ENCODE measurements at regions not wholly inside any gene's neighbourhood (a gene's known extent, or its start where the extent isn't known, plus 50 kb on each side); places are given as distances from the start of the nearest gene placed in this dataset.

GRCh38 chr5:8316608-8317280 is 447.8 kb downstream of the MTRR start:
- H3K23ac ChIP-seq (ENCODE audit: insufficient read length): no peak overlapping the region
- H3K79me2 ChIP-seq (ENCODE audit: control insufficient read depth in 1 of 2, insufficient read depth in 2 of 2, low read length in 2 of 2): no peaks in the 10 kb centered on the region
- no peaks in the 10 kb centered on the region for H3K27me3 ChIP-seq (replicated peaks in 1 of 4; ENCODE audit: control insufficient read depth in 3 of 4, extremely low read depth in 1 of 4, insufficient read depth in 3 of 4, low read length in 3 of 4)
- no peak overlapping the region for H3K9ac ChIP-seq (replicated peaks in 1 of 4; ENCODE audit: extremely low read depth in 1 of 4, low read depth in 3 of 4, low read length in 3 of 4)
- H3K14ac ChIP-seq (ENCODE audit: insufficient read length): no peak overlapping the region
- no peak overlapping the region for H4K5ac ChIP-seq (ENCODE audit: insufficient read length, low read depth, low read length)
- H4K20me1 ChIP-seq (replicated peaks in 1 of 2; ENCODE audit: control insufficient read depth in 1 of 2, insufficient read depth in 2 of 2, low read length in 2 of 2): peaks cover 0 to 2% of the 10 kb centered on the region in 2 experiments
- H2BK20ac ChIP-seq (ENCODE audit: low read length): no peak overlapping the region
- H2BK120ac ChIP-seq (replicated peaks; ENCODE audit: low read depth, low read length): no peak overlapping the region
- no peaks in the 10 kb centered on the region for H3K36me3 ChIP-seq (ENCODE audit: control insufficient read depth in 2 of 4, insufficient read depth in 4 of 4, low read length in 3 of 4)
- H2BK12ac ChIP-seq (ENCODE audit: low read depth, low read length): no peak overlapping the region
- H3K4ac ChIP-seq (replicated peaks; ENCODE audit: insufficient read length, low read depth, low read length): no peak overlapping the region
- no peak for DNase-seq (ENCODE audit: low read depth in 1 of 2, low spot score in 2 of 2)
- TF ChIP-seq RBBP5 (IDR thresholded peaks at IDR 0.05; ENCODE audit: borderline replicate concordance, low read depth, low read length) (no peak), SP4 (IDR thresholded peaks at IDR 0.05; ENCODE audit: low read length) (no peak), BACH1 (IDR thresholded peaks at IDR 0.05; ENCODE audit: low read length) (no peak), TEAD4 (IDR thresholded peaks at IDR 0.05; ENCODE audit: low read depth, low read length) (no peak), SAP30 (IDR thresholded peaks at IDR 0.05; ENCODE audit: insufficient read depth, insufficient replicate concordance, low read length) (no peak)
- TF ChIP-seq, protein P1, sequence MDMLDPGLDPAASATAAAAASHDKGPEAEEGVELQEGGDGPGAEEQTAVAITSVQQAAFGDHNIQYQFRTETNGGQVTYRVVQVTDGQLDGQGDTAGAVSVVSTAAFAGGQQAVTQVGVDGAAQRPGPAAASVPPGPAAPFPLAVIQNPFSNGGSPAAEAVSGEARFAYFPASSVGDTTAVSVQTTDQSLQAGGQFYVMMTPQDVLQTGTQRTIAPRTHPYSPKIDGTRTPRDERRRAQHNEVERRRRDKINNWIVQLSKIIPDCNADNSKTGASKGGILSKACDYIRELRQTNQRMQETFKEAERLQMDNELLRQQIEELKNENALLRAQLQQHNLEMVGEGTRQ (IDR thresholded peaks at IDR 0.05; ENCODE audit: low read length): no peak
- ChIA-PET POLR2A (ENCODE audit: partially characterized antibody) (no interaction called here), CTCF (ENCODE audit: partially characterized antibody) (interaction anchor here (0.6 kb wide), 1 partner anchor 388 kb away, joined by 3 read pairs; no protein-coding TSS in a partner anchor)
- no peak overlapping the region for H3K56ac ChIP-seq (replicated peaks; ENCODE audit: insufficient read length, low read depth, low read length)
- no peaks in the 10 kb centered on the region for H3K79me1 ChIP-seq (ENCODE audit: low read depth, low read length)
- no peak overlapping the region for H2BK5ac ChIP-seq (ENCODE audit: low read depth, low read length)
- no peak overlapping the region for H3K4me2 ChIP-seq (ENCODE audit: insufficient read depth in 1 of 2, low read depth in 2 of 2, low read length in 2 of 2)
- no peak overlapping the region for H2AFZ ChIP-seq (ENCODE audit: low read length)
- no peak overlapping the region for H4K8ac ChIP-seq (ENCODE audit: extremely low read depth, insufficient read depth, low read length)
- no peak overlapping the region for H2BK15ac ChIP-seq (ENCODE audit: low read length)
- no peak overlapping the region for H3K18ac ChIP-seq (ENCODE audit: extremely low read depth, low read length)
- no peak overlapping the region for H3K27ac ChIP-seq (ENCODE audit: low read depth, low read length)
- WGBS, 2 experiments (ENCODE audit: extremely low coverage in 1 of 2, insufficient coverage in 1 of 2, insufficient read length in 1 of 2, insufficient replicate concordance in 2 of 2, low coverage in 1 of 2, low lambda C conversion rate in 2 of 2, missing lambda C conversion rate in 1 of 2): 66% methylated on average over 6 of the region's 6 CpGs; no CpG with 5 or more reads in 1 of the 2 experiments
- no peak overlapping the region for H3K4me3 ChIP-seq (ENCODE audit: extremely low read depth in 1 of 4, insufficient read depth in 2 of 4, low read depth in 3 of 4, low read length in 4 of 4)
- no peaks in the 10 kb centered on the region for H3K9me3 ChIP-seq (ENCODE audit: insufficient read depth in 2 of 2, low read depth in 1 of 2, low read length in 1 of 2)
- H3K23me2 ChIP-seq (ENCODE audit: low read depth, low read length): no peaks in the 10 kb centered on the region
- FAIRE-seq: no peak
- H4K91ac ChIP-seq (replicated peaks; ENCODE audit: insufficient read length, low read length): no peak overlapping the region
- H2AK5ac ChIP-seq (ENCODE audit: low read depth, low read length): no peak overlapping the region
- H3K4me1 ChIP-seq (replicated peaks in 1 of 4; ENCODE audit: control insufficient read depth in 3 of 4, insufficient read depth in 4 of 4, low read length in 3 of 4): no peaks in the 10 kb centered on the region

Data from H1 (cell line).